ENCODE measurements at regions not wholly inside any gene's neighbourhood (a gene's known extent, or its start where the extent isn't known, plus 50 kb on each side); places are given as distances from the start of the nearest gene placed in this dataset.

DNA sequence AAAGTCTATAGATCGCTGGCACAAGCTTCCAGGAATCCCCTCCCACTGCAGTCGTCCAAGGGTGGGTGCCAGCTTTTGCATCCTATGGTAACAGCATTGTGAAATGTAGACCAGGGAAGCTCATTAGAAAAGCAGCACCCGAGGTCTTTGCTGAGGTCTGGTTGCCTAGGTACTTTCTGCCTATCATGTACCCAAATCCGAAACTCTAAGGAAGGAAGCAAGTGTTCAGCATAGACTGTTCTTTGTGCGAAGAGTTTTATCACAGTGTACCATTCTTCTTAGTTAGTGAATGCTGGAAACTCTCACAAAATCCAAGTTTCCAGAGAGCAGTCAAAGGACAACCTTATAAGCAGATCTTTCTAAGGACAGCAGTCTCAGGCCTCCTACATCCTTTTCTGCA is 1532.7 kb upstream of the TMEM132C start:
- no peak for DNase-seq
- Histone ChIP-seq H3K9me3 (ENCODE audit: control insufficient read depth, insufficient read depth, low read length) (peaks cover 4% of the 10 kb centered on the region), H3K36me3 (ENCODE audit: control insufficient read depth, insufficient read depth, low read length) (no peaks in the 10 kb centered on the region), H3K27me3 (ENCODE audit: control insufficient read depth, insufficient read depth, low read length) (no peaks in the 10 kb centered on the region), H3K27ac (ENCODE audit: low read length) (no peak overlapping the region), H3K4me1 (ENCODE audit: control insufficient read depth, insufficient read depth, low read length) (no peaks in the 10 kb centered on the region), H3K4me3 (ENCODE audit: low read length) (no peak overlapping the region)
- Mint-ChIP-seq H3K27me3 (ENCODE audit: low read depth in 2 of 2) (no peaks in the 10 kb centered on the region), H3K4me3 (no peak overlapping the region), H3K9me3 (peaks cover 2 to 3% of the 10 kb centered on the region in 2 donors), H3K36me3 (no peaks in the 10 kb centered on the region), H3K27ac (no peak overlapping the region), H3K4me1 (no peaks in the 10 kb centered on the region)
- WGBS (ENCODE audit: insufficient coverage): 68% methylated on average over 5 of the region's 5 CpGs
- intact Hi-C loops (cut with micrococcal nuclease): no loop called here
- no peak for ATAC-seq
- TF ChIP-seq, protein P1, sequence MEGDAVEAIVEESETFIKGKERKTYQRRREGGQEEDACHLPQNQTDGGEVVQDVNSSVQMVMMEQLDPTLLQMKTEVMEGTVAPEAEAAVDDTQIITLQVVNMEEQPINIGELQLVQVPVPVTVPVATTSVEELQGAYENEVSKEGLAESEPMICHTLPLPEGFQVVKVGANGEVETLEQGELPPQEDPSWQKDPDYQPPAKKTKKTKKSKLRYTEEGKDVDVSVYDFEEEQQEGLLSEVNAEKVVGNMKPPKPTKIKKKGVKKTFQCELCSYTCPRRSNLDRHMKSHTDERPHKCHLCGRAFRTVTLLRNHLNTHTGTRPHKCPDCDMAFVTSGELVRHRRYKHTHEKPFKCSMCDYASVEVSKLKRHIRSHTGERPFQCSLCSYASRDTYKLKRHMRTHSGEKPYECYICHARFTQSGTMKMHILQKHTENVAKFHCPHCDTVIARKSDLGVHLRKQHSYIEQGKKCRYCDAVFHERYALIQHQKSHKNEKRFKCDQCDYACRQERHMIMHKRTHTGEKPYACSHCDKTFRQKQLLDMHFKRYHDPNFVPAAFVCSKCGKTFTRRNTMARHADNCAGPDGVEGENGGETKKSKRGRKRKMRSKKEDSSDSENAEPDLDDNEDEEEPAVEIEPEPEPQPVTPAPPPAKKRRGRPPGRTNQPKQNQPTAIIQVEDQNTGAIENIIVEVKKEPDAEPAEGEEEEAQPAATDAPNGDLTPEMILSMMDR (IDR thresholded peaks at IDR 0.05): no peak

DNA sequence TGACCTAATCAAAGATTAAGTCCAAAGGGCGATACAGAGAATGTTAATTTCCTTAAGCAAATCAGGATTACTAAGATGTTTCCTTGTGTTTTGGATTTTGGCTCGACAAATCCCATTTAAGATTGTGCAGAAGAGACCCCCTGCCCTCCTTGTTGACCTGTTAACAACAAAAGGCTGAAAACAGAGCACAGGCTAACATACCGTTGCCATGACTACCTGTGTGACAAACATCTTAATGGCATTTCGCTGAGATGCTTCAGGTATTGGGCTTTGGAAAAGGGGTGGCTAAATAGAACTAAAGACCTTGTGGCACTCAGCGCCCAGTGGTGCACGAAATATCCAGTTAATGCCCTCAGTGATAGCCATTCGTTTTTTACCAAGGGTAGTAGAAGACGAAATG is 1532.3 kb upstream of the TMEM132C start:
- ATAC-seq: no peak

DNA sequence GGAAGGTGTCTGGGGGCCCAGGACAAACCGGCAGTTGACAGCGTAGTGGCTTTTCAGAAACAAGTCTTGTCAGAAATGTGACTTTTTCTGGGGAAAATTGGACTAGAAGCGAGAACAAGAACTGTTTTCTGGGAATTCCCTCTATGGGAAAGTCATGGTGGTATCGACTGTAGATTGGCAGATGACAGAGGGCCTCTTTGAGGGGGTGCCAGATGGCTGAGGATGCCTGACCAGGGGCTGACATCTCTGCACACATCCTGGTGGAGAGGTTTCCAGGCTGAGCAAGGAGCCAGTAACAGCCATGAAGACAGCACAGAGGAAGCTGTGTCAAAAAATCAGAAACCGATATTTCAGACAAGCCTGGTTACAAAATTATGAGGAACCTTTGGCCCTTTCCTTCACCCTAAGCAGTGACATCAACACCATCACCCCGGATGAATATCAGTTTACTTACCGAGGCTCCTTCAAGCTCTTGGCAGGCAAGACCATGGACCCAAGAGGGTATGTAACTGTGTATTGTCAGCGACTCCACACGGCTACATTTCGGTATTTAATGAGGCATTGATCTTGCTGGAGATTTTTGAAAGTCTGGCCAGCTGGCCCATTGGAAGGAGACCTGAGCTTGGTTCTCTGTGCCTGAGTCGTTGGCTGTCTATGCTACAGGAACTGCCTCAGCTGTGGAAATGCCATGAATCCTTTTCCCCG is 1525.3 kb upstream of the TMEM132C start:
- H3K27me3 ChIP-seq (ENCODE audit: control insufficient read depth, insufficient read depth, low read length): no peaks in the 10 kb centered on the region
- peaks cover 2% of the 10 kb centered on the region for H3K9me3 ChIP-seq (ENCODE audit: control insufficient read depth, insufficient read depth, low read length)
- no peak for DNase-seq
- TF ChIP-seq, protein P1 (IDR thresholded peaks at IDR 0.05): no peak
- Mint-ChIP-seq H3K9me3 (peaks cover 0 to 2% of the 10 kb centered on the region in 2 donors), H3K27ac (no peak overlapping the region), H3K36me3 (no peaks in the 10 kb centered on the region), H3K4me1 (no peaks in the 10 kb centered on the region), H3K4me3 (no peak overlapping the region), H3K27me3 (ENCODE audit: low read depth in 2 of 2) (no peaks in the 10 kb centered on the region)
- H3K27ac ChIP-seq (ENCODE audit: low read length): no peak overlapping the region
- H3K4me1 ChIP-seq (ENCODE audit: control insufficient read depth, insufficient read depth, low read length): no peaks in the 10 kb centered on the region
- intact Hi-C loops (cut with micrococcal nuclease): no loop called here
- no peak overlapping the region for H3K4me3 ChIP-seq (ENCODE audit: low read length)
- ATAC-seq: no peak
- H3K36me3 ChIP-seq (ENCODE audit: control insufficient read depth, insufficient read depth, low read length): no peaks in the 10 kb centered on the region
- 85% methylated on average over 12 of the region's 12 CpGs for WGBS (ENCODE audit: insufficient coverage)

More for the DNA sequence above, 1532.3 kb upstream of the TMEM132C start:
- DNase-seq: no peak
- no peaks in the 10 kb centered on the region for H3K27me3 ChIP-seq (ENCODE audit: control insufficient read depth, insufficient read depth, low read length)
- intact Hi-C loops (cut with micrococcal nuclease): no loop called here
- H3K27ac ChIP-seq (ENCODE audit: low read length): no peak overlapping the region
- H3K4me1 ChIP-seq (ENCODE audit: control insufficient read depth, insufficient read depth, low read length): no peaks in the 10 kb centered on the region
- H3K36me3 Mint-ChIP-seq: no peaks in the 10 kb centered on the region
- H3K4me3 Mint-ChIP-seq: no peak overlapping the region
- no peaks in the 10 kb centered on the region for H3K4me1 Mint-ChIP-seq
- peaks cover 4% of the 10 kb centered on the region for H3K9me3 ChIP-seq (ENCODE audit: control insufficient read depth, insufficient read depth, low read length)
- no peak overlapping the region for H3K4me3 ChIP-seq (ENCODE audit: low read length)
- no peak overlapping the region for H3K27ac Mint-ChIP-seq
- H3K9me3 Mint-ChIP-seq: peaks cover 2 to 3% of the 10 kb centered on the region in 2 donors
- H3K27me3 Mint-ChIP-seq (ENCODE audit: low read depth in 2 of 2): no peaks in the 10 kb centered on the region
- WGBS (ENCODE audit: insufficient coverage): 81% methylated on average over 8 of the region's 8 CpGs
- no peaks in the 10 kb centered on the region for H3K36me3 ChIP-seq (ENCODE audit: control insufficient read depth, insufficient read depth, low read length)
- TF ChIP-seq, protein P1 (IDR thresholded peaks at IDR 0.05): no peak

DNA sequence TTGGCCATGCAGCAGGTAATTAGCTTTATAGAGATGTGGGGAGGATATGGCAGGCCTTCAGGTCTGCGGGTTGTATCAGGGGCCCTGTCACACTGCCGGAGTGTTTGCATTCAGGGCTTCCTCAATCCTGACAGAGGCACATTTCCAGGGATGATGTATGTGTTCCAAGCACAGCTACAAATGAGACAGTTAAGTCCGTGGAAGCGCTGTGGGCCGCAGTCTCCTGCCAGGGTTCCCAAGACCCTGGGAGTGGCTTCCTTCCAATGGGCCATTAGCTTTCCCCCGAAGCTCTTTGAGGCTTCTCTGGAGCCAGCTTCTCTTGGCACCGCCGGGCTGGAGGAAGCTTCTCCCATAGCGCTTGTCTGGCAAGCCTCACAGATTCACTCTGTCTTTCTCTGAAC is 1524.7 kb upstream of the TMEM132C start:
- Histone ChIP-seq H3K9me3 (ENCODE audit: control insufficient read depth, insufficient read depth, low read length) (peaks cover 2% of the 10 kb centered on the region), H3K36me3 (ENCODE audit: control insufficient read depth, insufficient read depth, low read length) (no peaks in the 10 kb centered on the region), H3K27ac (ENCODE audit: low read length) (no peak overlapping the region), H3K4me1 (ENCODE audit: control insufficient read depth, insufficient read depth, low read length) (no peaks in the 10 kb centered on the region), H3K27me3 (ENCODE audit: control insufficient read depth, insufficient read depth, low read length) (no peaks in the 10 kb centered on the region), H3K4me3 (ENCODE audit: low read length) (no peak overlapping the region)
- Mint-ChIP-seq H3K9me3 (peaks cover 0 to 2% of the 10 kb centered on the region in 2 donors), H3K36me3 (no peaks in the 10 kb centered on the region), H3K4me1 (no peaks in the 10 kb centered on the region), H3K4me3 (no peak overlapping the region), H3K27ac (no peak overlapping the region), H3K27me3 (ENCODE audit: low read depth in 2 of 2) (no peaks in the 10 kb centered on the region)
- TF ChIP-seq, protein P1 (IDR thresholded peaks at IDR 0.05): no peak
- no peak for ATAC-seq
- WGBS (ENCODE audit: insufficient coverage): 84% methylated on average over 9 of the region's 9 CpGs
- DNase-seq: no peak
- intact Hi-C loops (cut with micrococcal nuclease): no loop called here

Measured in natural killer cell (primary cell).